HG02938 (cell line): ENCODE measurements at regions not wholly inside any gene's neighbourhood (a gene's known extent, or its start where the extent isn't known, plus 50 kb on each side); places are given as distances from the start of the nearest gene placed in this dataset.

Experiments
- ATAC-seq: cut with Tn5 transposase; IDR thresholded peaks from one replicate; pipeline ENCODE4 v1.9.1; 2021; ENCODE audit warnings: mild to moderate bottlenecking, moderate library complexity; ENCODE audit not compliant: unreplicated experiment

DNA sequence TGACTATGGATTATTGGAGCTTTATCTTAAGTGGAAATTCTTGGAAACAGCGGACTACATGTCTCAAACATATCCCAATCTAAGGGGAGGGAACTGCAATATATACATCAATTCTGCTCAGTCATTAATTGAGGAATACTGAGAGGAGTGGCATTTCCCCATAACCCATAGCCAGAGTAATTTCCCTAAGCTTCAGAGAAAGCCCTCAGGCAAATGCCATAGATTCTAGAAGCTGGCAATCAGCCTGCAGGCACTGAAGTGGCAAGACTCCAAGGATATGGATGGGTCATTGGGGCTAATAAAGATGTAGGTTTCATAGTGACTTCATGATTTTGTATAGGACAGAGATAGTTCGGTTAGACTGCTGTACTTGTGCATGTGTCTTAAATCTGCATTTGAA lies 1960.5 kb upstream of the PIK3C3 start:
- no peak for ATAC-seq

DNA sequence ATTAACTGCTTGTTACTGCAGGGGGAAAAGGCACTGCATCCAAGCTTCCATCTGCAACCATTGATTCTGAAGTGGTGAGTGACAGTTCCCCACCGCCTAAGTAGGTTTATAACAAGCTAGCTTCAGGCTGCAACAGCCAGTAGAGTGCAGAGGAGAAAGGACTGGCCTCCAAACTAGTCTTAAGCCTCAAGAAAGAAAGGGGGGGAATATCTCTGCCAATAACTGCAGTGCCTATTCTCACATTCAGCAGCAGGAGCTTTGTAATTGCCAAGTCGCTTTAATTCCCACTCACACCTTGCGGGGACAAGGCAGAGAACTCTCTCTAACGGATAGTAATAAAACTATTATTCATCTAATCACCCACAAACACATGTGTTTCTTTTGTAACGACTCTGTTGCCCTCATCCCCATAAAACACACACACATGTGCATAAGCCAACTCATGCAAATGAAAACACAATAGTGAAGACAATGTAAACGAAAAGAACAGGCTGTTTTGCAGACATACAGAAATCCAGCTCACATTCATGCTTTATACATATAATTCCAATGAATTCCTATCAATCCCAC lies 1963.3 kb upstream of the PIK3C3 start:
- ATAC-seq: no peak

DNA sequence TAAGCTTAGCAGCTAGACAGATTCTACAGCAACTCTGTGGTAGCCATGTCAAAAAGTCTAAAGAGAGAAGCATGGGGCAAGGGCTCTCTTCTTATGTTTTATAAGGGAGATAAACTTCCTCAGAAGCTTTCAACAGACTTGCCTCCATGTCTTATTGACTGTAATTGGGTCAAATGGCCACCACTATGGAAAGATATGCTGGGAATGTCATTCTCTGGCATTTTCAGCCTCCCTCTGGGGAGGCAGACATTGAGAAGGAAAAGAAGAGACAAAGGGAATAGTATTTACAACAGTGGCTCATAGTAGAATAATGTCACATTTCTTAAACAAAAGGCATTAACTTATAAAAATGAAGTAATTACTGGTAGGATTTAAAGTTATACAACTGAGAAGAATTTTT lies 1964.5 kb upstream of the PIK3C3 start:
- ATAC-seq: no peak

DNA sequence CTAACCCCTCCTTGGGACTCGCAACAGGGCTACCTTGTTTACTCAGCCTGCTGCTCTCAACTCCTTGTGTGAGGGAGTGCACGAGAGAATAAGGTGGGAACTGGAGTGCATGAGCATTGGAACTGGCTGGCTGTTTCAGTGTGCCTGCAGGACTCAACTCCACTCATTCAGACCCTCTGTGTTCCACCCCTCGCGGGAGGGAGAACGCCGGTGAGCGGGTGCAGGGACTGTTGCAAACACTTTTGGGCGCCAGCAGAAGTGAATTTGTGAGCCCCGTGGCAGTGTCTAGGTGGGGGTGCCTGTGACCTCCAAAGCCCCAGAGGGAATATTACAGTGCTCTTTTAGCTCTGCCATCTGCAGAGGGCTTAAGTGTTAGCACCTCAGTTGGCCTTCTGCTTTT lies 1978.3 kb upstream of the PIK3C3 start:
- ATAC-seq: no peak

DNA sequence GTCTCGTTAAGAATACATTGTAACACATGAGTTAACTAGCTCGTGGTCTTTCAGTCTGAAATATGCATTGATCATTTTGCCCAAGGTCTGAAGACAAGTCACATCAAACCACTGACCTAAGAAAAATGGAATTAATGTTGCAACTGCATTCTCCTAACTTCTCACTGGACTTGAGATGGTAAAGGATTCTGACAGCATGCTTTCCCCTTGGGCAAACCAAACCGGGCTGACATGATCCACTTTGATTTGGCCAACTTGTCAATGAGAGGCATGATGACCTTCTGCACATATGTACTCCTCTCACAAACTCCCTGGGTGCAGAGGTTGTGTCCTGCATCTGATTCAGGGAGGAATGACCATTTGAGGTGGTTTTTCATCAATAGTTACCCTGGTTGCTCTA lies 1982.5 kb upstream of the PIK3C3 start:
- ATAC-seq: no peak

DNA sequence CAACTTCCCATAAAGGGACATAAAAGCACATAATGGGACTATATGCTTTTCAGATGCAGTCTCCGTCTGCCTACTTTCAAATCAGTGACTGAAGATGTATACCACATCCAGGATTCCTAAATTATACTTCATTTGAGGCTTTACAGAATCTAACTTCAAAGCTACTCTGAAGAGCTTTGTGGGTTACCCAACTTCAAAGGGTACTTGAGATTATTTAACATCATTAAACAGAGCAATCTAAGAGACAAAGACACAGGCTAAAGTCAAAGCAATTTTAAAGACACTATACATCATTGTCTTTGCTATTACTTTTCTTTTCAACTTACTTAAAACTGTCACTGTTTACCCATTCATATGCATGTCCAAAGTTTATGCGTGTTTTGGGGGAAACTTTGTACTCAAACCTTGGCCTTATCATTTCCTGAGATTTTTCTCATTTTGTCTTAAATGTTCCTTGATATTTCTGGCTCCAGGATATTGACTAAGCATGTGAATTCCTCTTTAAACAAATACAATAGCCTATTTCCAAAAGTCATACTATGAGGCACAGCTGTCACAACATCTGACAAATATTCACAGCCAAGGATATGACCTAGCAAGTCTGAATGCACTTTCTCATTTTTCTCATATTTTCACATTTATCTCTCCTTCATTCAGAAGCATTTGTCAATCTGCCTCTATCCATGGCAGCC lies 1985.1 kb upstream of the PIK3C3 start:
- no peak for ATAC-seq

DNA sequence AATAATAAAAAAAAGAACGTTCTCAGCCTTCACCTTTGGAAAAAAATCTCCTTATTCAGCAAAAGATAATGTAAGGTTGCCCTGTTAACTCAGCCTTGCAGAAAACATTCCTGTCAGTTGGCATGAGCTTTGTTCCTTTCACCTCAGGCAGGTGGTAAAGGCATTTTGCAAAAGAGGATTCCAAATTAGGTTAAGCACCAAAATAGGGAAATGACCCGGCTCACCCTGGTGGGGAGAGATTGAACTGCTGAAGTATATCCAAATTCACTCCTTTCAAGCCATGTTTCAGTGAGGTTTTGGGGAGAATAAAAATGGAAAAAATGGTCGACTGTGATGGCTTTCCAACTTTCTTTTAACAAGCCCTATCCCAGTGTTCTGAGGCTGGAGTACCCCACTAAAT lies 1988.8 kb upstream of the PIK3C3 start:
- no peak for ATAC-seq

DNA sequence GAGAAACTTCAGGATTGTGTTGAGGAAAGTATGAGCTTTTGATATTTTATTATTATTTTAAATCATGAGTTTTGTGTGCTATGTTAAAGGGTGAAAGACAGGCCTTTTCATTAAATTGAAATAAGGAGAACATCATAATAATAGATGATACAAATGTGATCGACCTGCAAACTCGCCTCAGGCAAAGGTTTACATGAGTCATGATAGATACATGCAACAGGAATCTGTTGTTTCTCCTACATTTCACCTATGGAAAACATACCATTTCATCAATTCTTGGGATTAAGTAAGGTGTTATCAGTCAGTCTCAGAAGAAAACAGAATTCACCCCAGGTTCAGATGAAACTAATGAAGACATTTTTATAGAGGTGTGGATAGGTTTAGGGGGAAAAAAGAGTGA lies 1992.5 kb upstream of the PIK3C3 start:
- no peak for ATAC-seq

DNA sequence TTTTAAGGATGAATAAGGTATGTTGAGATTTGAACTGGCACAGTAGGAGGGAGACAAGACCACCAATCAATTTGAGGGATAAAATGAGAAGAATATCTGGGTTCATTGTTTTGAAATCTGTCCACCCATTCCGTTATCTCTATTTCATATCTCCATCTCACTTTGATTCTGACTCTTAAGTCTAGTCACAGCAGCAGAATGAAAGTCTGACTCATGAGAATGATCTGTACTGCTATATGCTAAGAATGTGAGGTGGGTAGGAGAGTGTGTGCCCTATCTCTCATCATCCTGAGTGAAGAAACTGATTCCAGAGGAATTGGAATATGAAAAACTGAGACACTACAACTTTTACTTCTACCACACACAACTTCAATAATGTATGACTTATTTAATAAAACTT lies 1994.5 kb upstream of the PIK3C3 start:
- ATAC-seq: no peak

DNA sequence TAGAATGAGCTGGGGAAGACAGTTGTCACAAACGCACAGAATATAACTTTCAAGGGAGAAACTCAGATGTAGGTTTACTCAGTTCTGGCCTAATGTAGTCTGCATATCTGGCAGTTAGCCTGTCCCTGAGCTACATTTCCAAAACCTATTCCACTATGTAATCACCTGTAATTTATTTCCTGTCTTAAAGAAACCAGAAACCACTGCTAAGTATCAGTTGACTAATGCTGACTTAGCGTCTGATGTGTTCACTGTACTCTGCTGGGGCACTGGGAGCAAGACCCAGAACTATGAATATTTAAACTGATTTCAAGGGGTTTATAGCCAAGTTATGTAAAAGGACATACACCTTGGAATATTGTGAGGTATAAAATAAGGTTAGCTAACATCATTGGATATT lies 1995.2 kb upstream of the PIK3C3 start:
- ATAC-seq: no peak

DNA sequence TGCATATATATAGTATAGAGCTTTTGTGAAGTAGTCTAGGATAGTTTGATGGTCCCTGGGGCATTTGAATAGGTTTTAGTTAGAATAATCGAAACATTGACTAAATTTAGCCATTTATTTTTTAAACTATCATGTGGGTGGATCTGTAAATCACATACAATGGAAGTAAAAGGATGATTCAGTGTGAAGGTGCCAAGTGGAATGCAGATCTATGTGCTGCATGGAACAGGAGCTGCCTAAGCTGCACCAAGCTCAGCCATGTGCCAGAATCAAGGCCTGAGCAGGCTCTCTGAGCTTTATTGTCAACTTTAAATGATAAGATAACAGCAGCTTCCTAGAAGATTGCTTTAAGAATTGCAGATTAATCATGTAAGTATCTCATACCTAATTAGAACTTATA lies 1996.2 kb upstream of the PIK3C3 start:
- no peak for ATAC-seq

DNA sequence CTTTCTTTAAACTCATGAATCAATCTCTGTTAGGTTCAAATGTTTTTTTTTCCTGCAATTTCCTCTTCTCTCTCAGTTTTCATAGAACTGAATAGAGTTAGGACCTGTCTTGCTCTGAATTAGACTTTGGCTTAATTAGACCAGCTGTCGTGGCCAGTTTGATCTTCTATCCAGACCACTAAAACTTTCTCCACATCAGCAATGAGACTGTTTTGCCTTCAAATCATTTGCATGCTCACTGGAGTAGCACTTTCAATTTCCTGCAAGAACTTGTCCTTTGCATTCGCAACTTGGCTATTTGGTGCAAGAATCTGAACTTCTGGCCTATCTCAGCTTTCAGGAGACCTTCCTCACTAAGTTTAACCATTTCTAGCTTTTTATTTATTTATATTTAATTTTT lies 2002.2 kb upstream of the PIK3C3 start:
- no peak for ATAC-seq

DNA sequence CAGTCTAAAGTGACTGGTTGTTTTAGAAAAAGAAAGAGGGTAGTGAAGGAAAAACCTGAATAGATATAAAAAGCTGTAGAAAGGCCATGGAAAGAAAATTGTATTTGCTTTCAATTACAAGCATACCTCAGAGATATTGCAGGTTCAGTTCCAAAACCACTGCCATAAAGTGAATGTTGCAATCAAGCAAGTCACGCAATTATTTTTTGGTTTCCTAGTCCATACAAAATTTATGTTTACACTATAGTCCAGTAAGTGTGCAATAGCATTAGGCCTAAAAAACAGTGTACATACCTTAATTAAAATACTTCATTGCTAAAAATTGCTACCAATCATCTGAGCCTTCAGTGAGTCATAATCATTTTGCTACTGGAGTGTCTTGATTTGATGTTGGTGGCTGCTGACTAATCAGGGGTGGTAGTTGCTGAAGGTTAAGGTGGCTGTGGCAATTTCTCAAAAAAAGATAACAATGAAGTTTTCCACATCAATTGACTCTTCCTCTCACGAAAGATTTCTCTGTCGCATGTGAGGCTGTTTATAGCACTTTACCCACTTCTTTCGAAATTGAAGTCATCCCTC lies 2003.8 kb upstream of the PIK3C3 start:
- no peak for ATAC-seq

DNA sequence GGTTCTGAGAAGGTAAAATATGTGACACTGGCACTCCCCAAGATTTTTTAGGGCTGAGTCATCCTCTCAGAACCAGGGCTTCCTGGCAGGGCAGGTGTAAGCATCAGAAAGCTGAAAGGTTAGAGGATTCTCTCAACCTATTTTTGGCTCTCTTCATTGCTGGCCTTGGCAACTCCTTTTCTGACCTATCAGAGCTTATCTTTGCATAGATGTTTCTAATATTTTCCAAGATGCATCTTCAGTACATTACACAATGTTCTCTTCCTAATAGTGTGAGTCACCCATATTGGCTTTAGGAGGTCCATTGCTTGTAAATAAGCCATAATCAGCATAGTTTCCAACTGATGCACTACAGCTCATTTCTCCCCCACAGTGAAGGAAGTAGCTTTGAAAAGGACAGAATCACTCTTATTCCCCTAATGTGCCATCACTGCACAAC lies 2008.4 kb upstream of the PIK3C3 start:
- no peak for ATAC-seq

DNA sequence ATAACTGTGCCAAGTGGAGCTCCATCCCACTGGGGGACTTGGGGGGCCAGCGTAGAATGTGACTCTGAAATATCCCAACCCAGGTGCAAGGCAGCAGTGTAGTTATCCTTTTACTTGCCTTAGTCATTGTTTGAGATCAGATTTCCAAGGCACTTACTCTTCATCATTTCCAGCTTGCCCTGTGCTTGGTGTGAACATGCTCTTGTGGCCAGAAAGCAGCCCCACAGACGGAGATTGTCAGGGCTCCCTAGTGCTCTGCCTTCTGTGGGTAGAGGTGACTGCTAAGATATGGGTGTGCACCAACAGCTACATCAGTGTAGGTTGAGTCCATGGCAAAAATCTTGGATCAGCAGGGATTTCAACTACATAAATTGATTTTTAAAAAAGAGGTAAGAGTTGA lies 2010.0 kb upstream of the PIK3C3 start:
- ATAC-seq: no peak

DNA sequence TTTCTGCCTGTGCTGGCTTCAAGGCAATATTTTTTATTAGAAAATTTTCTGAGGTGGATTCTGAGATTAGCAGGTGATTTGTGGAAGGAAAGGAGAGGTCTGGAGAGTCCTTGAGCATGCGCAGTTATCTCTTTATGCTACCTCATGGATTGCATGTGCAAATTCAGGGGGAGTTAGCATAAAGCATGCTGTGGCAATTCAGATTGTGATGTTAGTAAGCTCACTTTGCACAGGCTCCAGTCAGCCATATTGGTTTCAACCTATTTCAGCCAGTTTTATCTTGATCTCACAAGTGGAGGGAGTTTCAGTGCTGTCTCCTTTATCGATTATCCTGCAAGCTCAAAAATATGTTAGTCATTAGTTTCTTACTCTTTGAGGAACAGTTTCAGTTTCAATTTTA lies 2012.3 kb upstream of the PIK3C3 start:
- no peak for ATAC-seq

DNA sequence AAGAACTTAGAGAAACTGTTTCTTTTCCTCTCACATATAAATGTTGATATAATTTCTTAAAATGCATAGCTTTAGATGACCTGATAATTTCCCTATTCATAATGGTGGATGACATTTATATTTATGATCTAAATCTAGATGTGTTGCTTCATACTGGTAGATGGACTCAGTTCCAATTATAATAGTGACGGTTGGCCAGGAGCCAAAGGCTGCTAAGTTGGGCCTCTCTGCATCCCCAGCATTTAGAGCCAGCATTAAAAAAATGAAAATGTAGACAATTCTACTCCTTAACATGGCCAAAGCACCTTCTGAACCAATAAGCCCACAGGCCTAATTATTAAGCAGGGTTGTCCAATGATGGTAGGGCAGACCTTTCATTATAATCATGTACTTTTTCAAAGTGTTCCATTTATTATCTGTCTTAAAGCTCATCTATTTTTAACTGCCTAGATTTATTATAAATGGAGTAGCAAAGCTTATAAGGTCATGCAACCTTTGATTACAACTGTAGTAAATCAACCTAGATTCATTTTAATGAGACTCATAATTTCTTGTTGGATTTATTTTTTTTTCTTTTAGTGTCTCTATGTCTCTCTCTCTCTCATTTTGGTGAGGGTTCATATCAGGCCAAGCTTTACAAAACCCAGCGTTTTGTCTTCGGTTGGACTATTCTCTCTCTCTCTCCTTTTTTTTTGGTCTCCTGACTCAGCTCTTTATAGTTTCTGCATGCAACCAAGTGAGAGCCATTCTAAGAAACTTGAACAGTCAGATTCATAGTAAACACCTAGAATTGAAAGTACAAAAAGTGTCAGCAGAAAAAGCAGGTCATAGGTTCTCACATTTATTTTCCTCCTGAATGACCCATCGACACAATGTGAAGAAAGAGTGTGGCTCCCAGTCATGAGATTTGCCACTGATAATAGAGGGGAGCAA lies 2016.1 kb upstream of the PIK3C3 start:
- no peak for ATAC-seq

DNA sequence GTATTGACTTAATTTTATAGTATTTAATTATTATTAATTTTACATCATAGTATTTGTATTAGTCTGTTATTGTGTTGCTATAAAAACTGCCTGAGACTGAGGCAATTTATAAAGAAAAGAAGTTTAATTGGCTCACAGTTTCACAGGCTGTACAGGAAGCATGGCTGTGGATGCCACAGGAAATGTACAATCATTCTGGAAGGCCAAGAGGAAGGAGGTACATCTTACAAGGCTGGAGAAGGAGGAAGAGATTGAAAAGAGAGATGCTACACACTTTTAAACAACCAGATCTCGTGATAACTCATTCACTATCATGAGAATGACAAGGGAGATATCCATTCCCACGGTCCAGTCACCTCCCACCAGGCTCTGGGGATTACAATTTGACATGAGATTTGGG lies 2019.4 kb upstream of the PIK3C3 start:
- ATAC-seq: no peak

DNA sequence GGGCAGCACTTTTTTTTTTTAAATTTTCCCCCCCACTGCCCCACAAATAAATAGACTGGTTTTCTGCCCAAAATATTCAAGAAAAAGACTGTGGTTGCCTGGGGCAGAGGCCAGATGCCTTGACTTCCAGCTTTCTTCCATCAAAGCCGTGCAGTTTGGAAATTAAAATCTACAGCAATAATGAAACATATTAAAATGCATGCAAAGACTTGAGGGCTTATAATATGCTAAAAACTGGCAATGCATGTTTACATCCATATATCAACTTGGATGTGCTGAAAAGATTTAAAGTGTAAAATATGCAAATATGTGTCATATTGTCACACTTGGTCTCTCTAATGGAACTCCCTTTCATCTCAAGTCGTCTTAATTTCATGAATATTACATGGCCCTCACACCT lies 2036.2 kb upstream of the PIK3C3 start:
- no peak for ATAC-seq

DNA sequence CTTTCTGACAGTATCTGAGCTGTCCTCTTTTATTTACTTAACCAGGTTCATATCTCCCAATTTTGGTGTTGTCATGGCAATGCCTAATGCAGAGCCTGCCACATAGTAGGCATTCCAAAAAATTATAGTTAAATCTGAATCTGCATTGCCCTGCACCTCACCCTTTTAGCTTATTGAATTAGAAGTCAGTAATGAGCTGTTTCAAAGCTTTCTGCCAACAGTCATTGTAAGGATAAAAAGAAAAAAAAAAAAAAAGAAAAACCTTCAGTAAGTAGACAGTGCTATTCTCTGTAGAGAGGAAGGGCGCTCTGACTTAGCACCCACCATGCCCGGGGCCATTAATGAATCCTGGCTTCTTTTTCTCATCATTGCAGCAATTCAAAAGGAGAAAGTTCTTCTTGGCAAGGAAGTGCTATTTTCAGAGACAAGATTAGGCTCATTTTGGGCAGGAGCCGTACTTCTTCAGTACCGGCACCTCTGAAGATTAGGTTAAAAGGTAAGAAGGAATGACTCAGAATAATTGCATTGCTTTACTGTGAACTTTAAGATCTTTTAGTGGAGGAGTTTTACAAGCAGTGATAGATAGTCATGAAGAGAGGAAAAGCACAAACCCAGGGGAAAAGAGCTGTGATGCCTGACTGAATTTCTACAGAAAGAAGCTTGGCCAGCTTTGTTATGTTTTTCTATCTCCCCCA lies 2041.2 kb upstream of the PIK3C3 start:
- no peak for ATAC-seq

DNA sequence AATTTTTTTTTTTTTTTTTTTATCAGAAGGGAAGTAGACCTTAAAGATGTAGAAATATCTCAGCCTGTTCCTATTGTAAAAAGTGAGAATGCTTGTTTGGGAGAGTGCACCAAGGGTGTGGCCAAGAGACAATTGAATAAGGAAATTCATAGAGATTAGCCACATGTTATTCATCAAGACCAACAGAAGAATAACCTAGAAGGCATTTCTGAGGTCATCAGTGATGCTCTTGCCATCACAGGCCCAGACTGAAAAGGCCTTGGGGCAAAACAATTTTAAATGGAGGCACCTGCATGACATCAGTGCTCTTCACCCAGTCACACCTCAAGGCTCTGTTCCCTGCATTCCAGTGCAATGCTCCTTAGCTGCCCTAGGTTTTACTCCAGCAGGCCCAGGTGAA lies 2043.3 kb upstream of the PIK3C3 start:
- ATAC-seq: no peak
